ENCODE measurements at regions not wholly inside any gene's neighbourhood (a gene's known extent, or its start where the extent isn't known, plus 50 kb on each side); places are given as distances from the start of the nearest gene placed in this dataset.

GRCh38 chr7:123296965-123297364, 97.2 kb upstream of the SLC13A1 start:
- TF ChIP-seq POLR2A (IDR thresholded peaks at IDR 0.05) = no peak
- no peak for TF ChIP-seq CTCF (IDR thresholded peaks at IDR 0.05)

Data from heart left ventricle (tissue), 13 donors.